SK-N-SH (cell line): ENCODE measurements at regions not wholly inside any gene's neighbourhood (a gene's known extent, or its start where the extent isn't known, plus 50 kb on each side); places are given as distances from the start of the nearest gene placed in this dataset.

Experiments used
- CTCF ChIA-PET: fragments of 300-600, 350-600 bp; formaldehyde crosslinking; extraction: SDS; loops from one replicate; lab custom pipeline; 2021; lab: Yijun Ruan, JAX
- POLR2A ChIA-PET: fragments of 350-600 bp; sonication (Branson Sonifier 250); formaldehyde crosslinking; extraction: SDS; loops from one replicate; lab custom pipeline; 2020; ENCODE audit warnings: antibody characterized with exemption, inconsistent platforms; lab: Yijun Ruan, JAX
- DNase-seq: peaks from one replicate; pipeline ENCODE4 v3.0.0; 2012
- H2AFZ ChIP-seq: fragments of 200-600 bp; sonication (generic); 2 replicates; pipeline ENCODE4 v1.8.1; 2016; ENCODE audit warnings: antibody characterized with exemption, mild to moderate bottlenecking, low read depth
- H3F3A ChIP-seq: fragments of 200-600 bp; sonication (generic); replicated peaks from 2 replicates; pipeline ENCODE3; 2016; ENCODE audit warnings: antibody characterized with exemption, mild to moderate bottlenecking; ENCODE audit not compliant: insufficient read depth
- H3K27ac ChIP-seq, 2 experiments: fragments of 200-500 bp in 1 of 2; fragments of 200-600 bp in 1 of 2; sonication (Bioruptor generic) in 1 of 2; sonication (generic), shearing (Covaris generic) in 1 of 2; 2 replicates each; pipeline versions ENCODE4 v1.5.1 to v1.6.1; 2014 to 2016; ENCODE audit warnings: low read depth in 2 of 2, inconsistent platforms in 1 of 2, low read length in 1 of 2, mild to moderate bottlenecking in 1 of 2, mixed read lengths in 1 of 2
- H3K27me3 ChIP-seq: fragments of 200-600 bp; sonication (generic), shearing (Covaris generic); 2 replicates; pipeline ENCODE4 v1.6.1; 2016; ENCODE audit warnings: mixed run types; ENCODE audit not compliant: insufficient read depth
- H3K36me3 ChIP-seq, 2 experiments: fragments of 200-500 bp in 1 of 2; fragments of 200-600 bp in 1 of 2; sonication (Bioruptor generic) in 1 of 2; sonication (generic) in 1 of 2; replicated peaks in 1 of 2; 2 replicates each; pipeline versions ENCODE3 to v1.5.1; 2014 to 2016; ENCODE audit warnings: low read length in 1 of 2, mild to moderate bottlenecking in 1 of 2; ENCODE audit not compliant: insufficient read depth in 2 of 2, control insufficient read depth in 1 of 2
- H3K4me1 ChIP-seq, 2 experiments: fragments of 200-500 bp in 1 of 2; fragments of 200-600 bp in 1 of 2; sonication (Bioruptor generic) in 1 of 2; sonication (generic), shearing (Covaris generic) in 1 of 2; 2 replicates each; pipeline versions ENCODE4 v1.5.1 to v1.6.1; 2014 to 2016; ENCODE audit warnings: low read depth in 1 of 2, low read length in 1 of 2, mixed run types in 1 of 2; ENCODE audit not compliant: insufficient read depth in 2 of 2, control insufficient read depth in 1 of 2
- H3K4me2 ChIP-seq: fragments of 200-600 bp; sonication (generic), shearing (Covaris generic); 2 replicates; pipeline ENCODE4 v1.6.1; 2017; ENCODE audit warnings: mixed run types
- H3K4me3 ChIP-seq, 2 experiments: fragments of 200-500 bp in 1 of 2; fragments of 200-600 bp in 1 of 2; sonication (Bioruptor generic) in 1 of 2; sonication (generic), shearing (Covaris generic) in 1 of 2; 2 replicates each; pipeline versions ENCODE4 v1.5.1 to v1.8.1; 2014 to 2016; ENCODE audit warnings: low read depth in 2 of 2, inconsistent platforms in 1 of 2, low read length in 1 of 2, mild to moderate bottlenecking in 1 of 2, mixed read lengths in 1 of 2, moderate library complexity in 1 of 2
- H3K79me2 ChIP-seq: fragments of 200-600 bp; sonication (generic); 2 replicates; pipeline ENCODE4 v1.8.1; 2017; ENCODE audit warnings: mild to moderate bottlenecking; ENCODE audit not compliant: insufficient read depth
- H3K9ac ChIP-seq: fragments of 200-600 bp; sonication (generic); 2 replicates; pipeline ENCODE4 v1.6.1; 2017; ENCODE audit warnings: mixed run types
- H3K9me2 ChIP-seq: fragments of 200-600 bp; sonication (generic); 2 replicates; pipeline ENCODE4 v1.6.1; 2017; ENCODE audit warnings: mixed run types
- H3K9me3 ChIP-seq: fragments of 200-600 bp; sonication (generic); 2 replicates; pipeline ENCODE4 v1.6.1; 2017; ENCODE audit warnings: mixed run types, mild to moderate bottlenecking, moderate library complexity
- H4K20me1 ChIP-seq: fragments of 200-600 bp; sonication (generic); 2 replicates; pipeline ENCODE4 v1.6.1; 2017; ENCODE audit warnings: mild to moderate bottlenecking, mixed run types; ENCODE audit not compliant: insufficient read depth
- EP300 ChIP-seq, 2 experiments: IDR thresholded peaks; 2 replicates each; pipeline versions ENCODE4 v1.4.0 to v1.6.1; 2012; ENCODE audit warnings: borderline replicate concordance in 1 of 2, low read depth in 1 of 2, low read length in 1 of 2
- FOXM1 ChIP-seq: IDR thresholded peaks from 2 replicates; pipeline ENCODE4 v1.4.0; 2012; ENCODE audit warnings: low read depth, mild to moderate bottlenecking
- GABPA ChIP-seq: IDR thresholded peaks from 2 replicates; pipeline ENCODE4 v1.4.0; 2012; ENCODE audit warnings: low read depth, mild to moderate bottlenecking
- JUND ChIP-seq: IDR thresholded peaks from 2 replicates; pipeline ENCODE4 v1.4.0; 2012
- MXI1 ChIP-seq: IDR thresholded peaks from 2 replicates; pipeline ENCODE4 v1.6.1; 2012; ENCODE audit warnings: mild to moderate bottlenecking, low read depth, low read length, improper control_type of control experiment
- NFIC ChIP-seq: IDR thresholded peaks from 2 replicates; pipeline ENCODE4 v1.4.0; 2012; ENCODE audit warnings: borderline replicate concordance
- NRF1 ChIP-seq: IDR thresholded peaks from 2 replicates; pipeline ENCODE4 v1.6.1; 2012; ENCODE audit warnings: low read depth, mild to moderate bottlenecking, low read length
- RAD21 ChIP-seq: IDR thresholded peaks from 2 replicates; pipeline ENCODE4 v1.6.1; 2012; ENCODE audit warnings: mild to moderate bottlenecking, low read length
- RCOR1 ChIP-seq: fragments of 150-350 bp; IDR thresholded peaks from 2 replicates; pipeline ENCODE4 v1.6.1; 2017; ENCODE audit warnings: antibody characterized with exemption, low read length
- TAF1 ChIP-seq: IDR thresholded peaks from 2 replicates; pipeline ENCODE4 v1.6.1; 2012; ENCODE audit warnings: low read depth, mild to moderate bottlenecking, low read length, moderate library complexity, borderline replicate concordance
- TCF12 ChIP-seq: IDR thresholded peaks from 2 replicates; pipeline ENCODE4 v1.4.0; 2012
- WGBS: methylation state at CpG from one replicate; pipeline ENCODE4 v1.1.6; 2017; ENCODE audit warnings: low lambda C conversion rate; 5-methylcytosine and 5-hydroxymethylcytosine counted together
- TF ChIP-seq, protein P1 (sequence below): fragments of 150-350 bp; IDR thresholded peaks from 2 replicates; pipeline ENCODE4 v1.6.1; 2017; ENCODE audit warnings: antibody characterized with exemption, low read length, low read depth, borderline replicate concordance
- TF ChIP-seq, protein P2 (sequence below): IDR thresholded peaks from 2 replicates; pipeline ENCODE4; 2012
- TF ChIP-seq, protein P3 (sequence below): IDR thresholded peaks from 2 replicates; pipeline ENCODE4 v1.4.0; 2012; ENCODE audit warnings: low read depth, borderline replicate concordance
- TF ChIP-seq, protein P4 (sequence below): IDR thresholded peaks from 2 replicates; pipeline ENCODE4 v1.4.0; 2012; ENCODE audit warnings: low read depth
- TF ChIP-seq, protein P5 (sequence below): IDR thresholded peaks from 2 replicates; pipeline ENCODE4 v1.4.0; 2012; ENCODE audit warnings: low read depth, borderline replicate concordance

DNA sequence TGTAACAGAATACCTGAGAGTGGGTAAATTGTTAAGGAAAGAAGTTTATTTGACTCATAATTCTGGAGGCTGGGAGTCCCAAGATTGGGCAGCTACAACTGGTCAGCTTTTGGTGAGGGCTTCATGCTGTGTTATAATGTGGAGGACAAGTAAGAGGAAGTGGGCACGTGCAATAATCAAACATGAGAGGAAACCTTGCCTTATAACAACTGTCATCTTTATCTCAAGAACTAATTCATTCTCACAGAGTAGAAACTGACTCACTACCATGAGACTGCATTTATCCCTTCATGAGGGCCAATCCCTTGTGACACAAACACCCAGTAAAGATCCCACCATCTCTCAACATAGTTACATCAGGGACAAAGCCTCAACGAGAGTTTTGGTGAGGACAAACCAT lies 318.1 kb upstream of the NT5C1B start:
- Histone ChIP-seq H3K4me2 (no peak overlapping the region), H3K27ac (no peak overlapping the region; a peak in 1 of 4 replicates), H3K4me1 (no peaks in the 10 kb centered on the region), H3K9me2 (no peaks in the 10 kb centered on the region), H3K36me3 (peaks cover 0 to 2% of the 10 kb centered on the region in 2 experiments), H4K20me1 (no peaks in the 10 kb centered on the region), H3K27me3 (no peaks in the 10 kb centered on the region), H3K4me3 (no peak overlapping the region), H3K9ac (no peak overlapping the region), H2AFZ (no peak overlapping the region), H3K79me2 (no peaks in the 10 kb centered on the region), H3K9me3 (no peaks in the 10 kb centered on the region), H3F3A (peaks cover 3% of the 10 kb centered on the region)
- ChIA-PET CTCF (interaction anchor here (1.4 kb wide), 1 partner anchor 11 kb away, joined by 3 read pairs; no protein-coding TSS in a partner anchor), POLR2A (no interaction called here)
- no peak for DNase-seq
- WGBS = 69% methylated on average over 2 of the region's 2 CpGs
- TF ChIP-seq, protein P1, sequence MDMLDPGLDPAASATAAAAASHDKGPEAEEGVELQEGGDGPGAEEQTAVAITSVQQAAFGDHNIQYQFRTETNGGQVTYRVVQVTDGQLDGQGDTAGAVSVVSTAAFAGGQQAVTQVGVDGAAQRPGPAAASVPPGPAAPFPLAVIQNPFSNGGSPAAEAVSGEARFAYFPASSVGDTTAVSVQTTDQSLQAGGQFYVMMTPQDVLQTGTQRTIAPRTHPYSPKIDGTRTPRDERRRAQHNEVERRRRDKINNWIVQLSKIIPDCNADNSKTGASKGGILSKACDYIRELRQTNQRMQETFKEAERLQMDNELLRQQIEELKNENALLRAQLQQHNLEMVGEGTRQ = no peak
- TF ChIP-seq RCOR1 (no peak), GABPA (no peak), MXI1 (no peak), JUND (no peak), TCF12 (no peak), EP300 (IDR thresholded peaks at IDR 0.05; ENCODE audit: borderline replicate concordance in 1 of 2, low read depth in 1 of 2, low read length in 1 of 2) (no peak), FOXM1 (no peak), NFIC (no peak), TAF1 (no peak), NRF1 (no peak), RAD21 (no peak)
- TF ChIP-seq, protein P2, sequence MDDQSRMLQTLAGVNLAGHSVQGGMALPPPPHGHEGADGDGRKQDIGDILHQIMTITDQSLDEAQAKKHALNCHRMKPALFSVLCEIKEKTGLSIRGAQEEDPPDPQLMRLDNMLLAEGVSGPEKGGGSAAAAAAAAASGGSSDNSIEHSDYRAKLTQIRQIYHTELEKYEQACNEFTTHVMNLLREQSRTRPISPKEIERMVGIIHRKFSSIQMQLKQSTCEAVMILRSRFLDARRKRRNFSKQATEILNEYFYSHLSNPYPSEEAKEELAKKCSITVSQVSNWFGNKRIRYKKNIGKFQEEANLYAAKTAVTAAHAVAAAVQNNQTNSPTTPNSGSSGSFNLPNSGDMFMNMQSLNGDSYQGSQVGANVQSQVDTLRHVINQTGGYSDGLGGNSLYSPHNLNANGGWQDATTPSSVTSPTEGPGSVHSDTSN = no peak
- TF ChIP-seq, protein P3, sequence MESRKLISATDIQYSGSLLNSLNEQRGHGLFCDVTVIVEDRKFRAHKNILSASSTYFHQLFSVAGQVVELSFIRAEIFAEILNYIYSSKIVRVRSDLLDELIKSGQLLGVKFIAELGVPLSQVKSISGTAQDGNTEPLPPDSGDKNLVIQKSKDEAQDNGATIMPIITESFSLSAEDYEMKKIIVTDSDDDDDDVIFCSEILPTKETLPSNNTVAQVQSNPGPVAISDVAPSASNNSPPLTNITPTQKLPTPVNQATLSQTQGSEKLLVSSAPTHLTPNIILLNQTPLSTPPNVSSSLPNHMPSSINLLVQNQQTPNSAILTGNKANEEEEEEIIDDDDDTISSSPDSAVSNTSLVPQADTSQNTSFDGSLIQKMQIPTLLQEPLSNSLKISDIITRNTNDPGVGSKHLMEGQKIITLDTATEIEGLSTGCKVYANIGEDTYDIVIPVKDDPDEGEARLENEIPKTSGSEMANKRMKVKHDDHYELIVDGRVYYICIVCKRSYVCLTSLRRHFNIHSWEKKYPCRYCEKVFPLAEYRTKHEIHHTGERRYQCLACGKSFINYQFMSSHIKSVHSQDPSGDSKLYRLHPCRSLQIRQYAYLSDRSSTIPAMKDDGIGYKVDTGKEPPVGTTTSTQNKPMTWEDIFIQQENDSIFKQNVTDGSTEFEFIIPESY = no peak
- TF ChIP-seq, protein P4, sequence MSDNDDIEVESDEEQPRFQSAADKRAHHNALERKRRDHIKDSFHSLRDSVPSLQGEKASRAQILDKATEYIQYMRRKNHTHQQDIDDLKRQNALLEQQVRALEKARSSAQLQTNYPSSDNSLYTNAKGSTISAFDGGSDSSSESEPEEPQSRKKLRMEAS = no peak
- TF ChIP-seq, protein P5, sequence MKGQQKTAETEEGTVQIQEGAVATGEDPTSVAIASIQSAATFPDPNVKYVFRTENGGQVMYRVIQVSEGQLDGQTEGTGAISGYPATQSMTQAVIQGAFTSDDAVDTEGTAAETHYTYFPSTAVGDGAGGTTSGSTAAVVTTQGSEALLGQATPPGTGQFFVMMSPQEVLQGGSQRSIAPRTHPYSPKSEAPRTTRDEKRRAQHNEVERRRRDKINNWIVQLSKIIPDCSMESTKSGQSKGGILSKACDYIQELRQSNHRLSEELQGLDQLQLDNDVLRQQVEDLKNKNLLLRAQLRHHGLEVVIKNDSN = no peak
